HG03469 (cell line): ENCODE measurements at regions not wholly inside any gene's neighbourhood (a gene's known extent, or its start where the extent isn't known, plus 50 kb on each side); places are given as distances from the start of the nearest gene placed in this dataset.
"Not testable (repeated sequence)": the region's sequence is repeated elsewhere in the genome, so short reads cannot be mapped to it uniquely, and the experiment has no call there.

Experiments
- ATAC-seq: cut with Tn5 transposase; IDR thresholded peaks from one replicate; pipeline ENCODE4 v1.9.1; 2021; ENCODE audit warnings: mild to moderate bottlenecking, moderate library complexity, moderate number of reproducible peaks; ENCODE audit not compliant: unreplicated experiment

DNA sequence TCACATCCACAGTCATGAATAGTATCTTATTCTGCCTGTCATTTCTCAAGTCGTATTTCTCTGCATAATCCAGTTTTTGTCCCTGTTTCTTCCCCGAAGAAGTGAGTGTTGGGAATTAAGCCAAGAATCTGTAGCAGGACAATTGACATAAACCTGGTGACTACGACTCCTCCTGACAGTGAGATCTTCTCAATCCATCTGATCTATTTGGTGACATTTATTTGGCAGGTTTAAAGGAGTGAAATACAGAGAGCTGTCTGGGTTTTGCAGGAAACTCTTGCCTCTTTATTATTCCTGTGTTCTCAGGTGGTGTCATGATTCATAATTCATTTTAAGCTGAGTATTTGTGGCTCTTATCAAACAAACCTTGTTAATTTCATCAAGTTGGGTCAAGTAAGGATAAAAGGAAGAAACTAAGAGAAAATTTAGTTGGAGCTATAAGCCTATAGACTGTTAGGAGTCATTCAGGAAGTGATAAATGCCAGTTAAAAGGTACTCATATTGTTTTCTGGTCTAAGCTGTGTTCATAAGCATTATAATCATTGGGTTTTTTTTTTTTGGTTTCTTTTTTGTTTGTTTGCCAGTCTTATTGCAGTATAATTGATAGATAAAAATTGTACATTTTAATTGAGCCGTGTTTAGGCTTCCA lies 95.9 kb upstream of the PCSK1 start:
- ATAC-seq = no peak

- no peak for ATAC-seq
Measured at GRCh38 chr5:96529559-96529958, 96.5 kb upstream of the PCSK1 start.

DNA sequence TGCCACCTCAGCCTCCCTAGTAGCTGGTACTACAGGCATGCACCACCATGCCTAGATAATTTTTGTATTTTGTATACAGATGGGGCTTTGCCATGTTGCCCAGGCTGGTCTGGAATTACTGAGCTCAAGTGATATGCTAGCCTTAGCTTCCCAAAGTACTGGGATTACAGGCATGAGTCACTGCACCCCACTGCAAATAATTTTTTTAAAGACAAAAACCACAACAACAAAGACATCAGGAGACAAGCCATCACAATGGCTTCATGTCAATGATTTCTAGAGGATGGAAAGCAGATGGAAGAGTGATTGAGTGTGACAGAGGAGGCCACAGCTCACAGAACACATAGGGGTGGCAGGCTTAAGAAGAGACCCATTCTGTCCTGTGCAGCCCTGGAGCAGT lies 97.9 kb upstream of the PCSK1 start:
- ATAC-seq = no peak

- ATAC-seq = no peak
Measured at GRCh38 chr5:96533371-96533770, 100.3 kb upstream of the PCSK1 start.

- no peak for ATAC-seq
Measured at GRCh38 chr5:96537386-96537785, 104.3 kb upstream of the PCSK1 start.

DNA sequence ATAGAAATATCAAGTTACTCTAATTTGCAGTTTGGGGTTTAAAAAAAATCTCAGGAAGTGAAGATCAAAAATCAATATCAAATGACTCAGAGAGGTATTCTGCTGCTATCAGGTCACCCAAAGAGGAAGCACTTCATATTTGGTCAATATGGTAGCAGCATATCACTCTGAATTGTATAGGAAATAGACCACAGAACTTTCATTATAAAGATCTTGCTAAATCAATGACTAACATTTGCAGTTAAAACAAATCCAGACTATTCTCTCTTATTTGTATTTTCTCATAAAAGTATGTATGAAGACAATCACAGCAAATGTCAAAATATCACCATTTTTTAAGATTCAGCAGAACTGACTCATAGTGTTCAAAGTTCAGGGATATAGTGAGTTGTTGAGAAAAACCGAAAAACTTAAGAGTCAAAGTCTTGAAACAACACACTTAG lies 105.8 kb upstream of the PCSK1 start:
- no peak for ATAC-seq

GRCh38 chr5:96546120-96546519 lies 113.1 kb upstream of the PCSK1 start:
- ATAC-seq = no peak

GRCh38 chr5:96547486-96547885 lies 114.4 kb upstream of the PCSK1 start:
- ATAC-seq = no peak

DNA sequence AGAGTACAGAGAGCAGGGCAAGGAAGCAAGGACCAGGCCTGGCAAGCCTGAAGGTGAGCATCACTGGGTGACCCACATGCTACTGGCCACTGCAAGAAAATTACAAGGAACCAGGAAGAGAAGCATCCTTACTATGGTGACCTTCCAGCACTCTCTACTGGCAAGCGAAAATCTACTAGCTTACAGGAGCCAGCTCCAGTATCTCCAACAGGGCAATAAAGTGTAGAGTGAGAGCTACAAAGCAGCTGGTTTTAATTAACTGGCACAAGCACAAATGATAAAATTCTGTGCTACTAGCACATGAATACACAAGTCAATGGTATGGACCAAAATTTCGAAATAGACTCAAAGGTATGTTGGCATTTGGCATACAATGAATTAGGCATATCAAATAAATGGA lies 113.3 kb upstream of the CAST start:
- ATAC-seq = no peak

- ATAC-seq = not testable (repeated sequence)
Measured at GRCh38 chr5:96560857-96561256, 101.3 kb upstream of the CAST start.

GRCh38 chr5:96562614-96563013 lies 99.6 kb upstream of the CAST start:
- no peak for ATAC-seq

DNA sequence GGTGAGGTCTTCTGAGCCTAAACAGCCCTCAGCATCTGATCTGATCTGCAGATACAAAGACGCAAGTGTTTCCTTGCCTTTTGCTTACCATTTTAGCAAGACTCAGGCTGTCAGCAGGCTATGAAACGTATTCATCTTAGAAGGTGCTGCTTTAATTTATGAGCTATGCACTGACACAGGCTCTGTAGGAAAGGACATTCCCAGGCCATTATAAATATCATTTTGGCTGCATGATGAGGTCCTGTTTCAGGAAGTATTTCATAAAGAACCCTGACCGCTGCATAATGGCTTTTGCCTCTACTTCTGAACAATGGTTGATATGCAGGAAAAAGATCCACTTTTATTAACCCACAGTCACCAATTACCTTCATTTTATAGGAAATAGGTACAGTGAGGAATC lies 98.4 kb upstream of the CAST start:
- ATAC-seq = no peak

GRCh38 chr5:96565582-96566265 lies 96.5 kb upstream of the CAST start:
- peak; percentile 57 for ATAC-seq

- no peak for ATAC-seq
Measured at GRCh38 chr5:96566833-96567587, 95.2 kb upstream of the CAST start.

DNA sequence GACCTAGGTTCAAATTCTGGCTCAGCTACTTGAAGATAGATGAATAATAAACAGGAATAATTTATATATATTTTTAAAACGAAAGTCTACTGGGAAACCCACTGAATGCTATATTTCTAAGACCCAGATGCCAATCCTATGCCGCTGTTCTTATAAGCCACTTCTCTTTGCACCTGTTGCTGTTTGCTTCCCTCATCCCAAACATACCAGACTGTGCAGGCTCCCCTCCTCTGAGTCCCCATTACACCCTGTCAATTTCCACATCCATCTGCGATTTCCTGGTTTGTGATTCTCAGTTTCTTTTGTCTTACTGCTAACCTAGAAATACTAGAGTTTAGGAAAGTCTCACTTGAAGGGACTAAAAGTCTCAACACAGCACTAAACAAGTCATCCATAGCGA lies 92.8 kb upstream of the CAST start:
- ATAC-seq = no peak

DNA sequence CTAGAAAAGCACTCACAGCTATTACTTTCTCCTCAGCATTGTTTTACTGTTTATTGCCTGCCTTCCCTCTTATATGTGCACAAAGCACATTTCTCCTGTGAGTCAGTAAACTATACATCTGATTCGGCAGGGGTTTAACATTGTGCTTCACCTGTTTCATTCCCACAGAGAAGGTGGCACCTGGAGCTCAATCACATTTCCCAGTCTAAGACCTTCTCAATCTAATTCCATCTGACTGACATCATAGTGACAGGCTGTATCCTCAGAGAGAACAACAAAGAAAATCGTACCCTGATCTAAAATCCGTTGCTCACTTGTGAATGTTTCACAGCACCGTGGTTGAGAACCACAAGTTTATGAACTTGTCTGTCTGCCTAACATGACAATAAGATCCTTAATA lies 92.4 kb upstream of the CAST start:
- ATAC-seq = no peak

DNA sequence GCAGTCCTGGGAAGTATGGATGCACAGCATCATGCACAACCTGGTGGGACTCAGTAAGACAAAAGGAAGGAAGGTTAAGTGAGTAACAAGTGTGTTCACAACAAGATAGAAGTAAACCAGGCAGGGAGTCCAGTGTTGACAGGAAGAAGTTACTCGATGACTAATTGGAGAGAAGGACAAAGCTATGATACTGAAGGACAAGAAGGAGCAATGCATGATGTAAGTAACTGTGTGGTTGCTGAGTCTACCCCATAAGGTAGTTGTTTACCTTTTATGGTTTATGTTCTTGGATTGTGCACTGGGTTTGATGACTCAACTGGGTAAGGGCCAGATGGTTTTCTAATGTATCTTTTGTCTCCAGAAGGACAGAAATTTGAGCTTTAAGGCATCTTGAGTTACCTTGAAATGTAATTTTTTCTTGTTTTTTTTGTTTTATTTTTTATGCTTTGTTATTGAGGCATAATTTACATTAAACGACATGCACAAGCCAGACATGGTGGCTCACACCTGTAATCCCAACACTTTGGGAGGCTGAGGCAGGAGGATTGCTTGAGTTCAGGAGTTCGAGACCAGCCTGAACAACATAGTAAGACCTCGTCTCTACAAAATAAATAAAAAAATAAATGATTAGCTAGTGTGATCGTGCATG lies 89.2 kb upstream of the CAST start:
- ATAC-seq = no peak

GRCh38 chr5:96573513-96573894 lies 88.7 kb upstream of the CAST start:
- no peak for ATAC-seq

- no peak for ATAC-seq
Measured at GRCh38 chr5:96576876-96577275, 85.3 kb upstream of the CAST start.

- ATAC-seq = no peak
Measured at GRCh38 chr5:96577909-96578308, 84.3 kb upstream of the CAST start.

DNA sequence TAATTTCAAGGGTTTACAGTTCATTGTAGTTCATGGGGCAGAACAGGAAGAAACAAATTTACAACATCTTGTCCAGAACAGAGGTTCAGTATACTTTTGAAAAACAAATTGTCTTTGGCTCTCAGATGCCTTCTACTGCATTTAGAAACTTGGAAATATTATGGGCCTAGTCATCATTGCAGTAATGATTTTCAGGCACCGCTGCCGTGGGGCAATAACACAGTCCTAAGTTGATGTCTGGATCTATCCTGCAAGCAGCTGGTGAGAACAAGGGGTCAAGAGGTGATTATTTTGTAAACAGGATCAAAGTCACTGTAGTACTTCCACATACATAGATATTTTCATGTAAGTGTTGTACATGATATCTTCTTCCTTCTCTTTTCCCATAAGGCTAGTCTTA lies 82.5 kb upstream of the CAST start:
- no peak for ATAC-seq

GRCh38 chr5:96582343-96582742 lies 79.8 kb upstream of the CAST start:
- no peak for ATAC-seq
